Stimulated activated CD4-positive, alpha-beta T cell treated with anti-CD3 and anti-CD28 coated beads, Interleukin-1b, Interleukin-23, amount 100 ng/mL, for 24 hours (primary cell): ENCODE measurements at regions not wholly inside any gene's neighbourhood (a gene's known extent, or its start where the extent isn't known, plus 50 kb on each side); places are given as distances from the start of the nearest gene placed in this dataset.

Experiments
- DNase-seq, 4 experiments: peaks; one replicate each; pipeline ENCODE4 v3.0.0-alpha.2; 2020; ENCODE audit warnings: low read depth in 4 of 4, low spot score in 1 of 4

DNA sequence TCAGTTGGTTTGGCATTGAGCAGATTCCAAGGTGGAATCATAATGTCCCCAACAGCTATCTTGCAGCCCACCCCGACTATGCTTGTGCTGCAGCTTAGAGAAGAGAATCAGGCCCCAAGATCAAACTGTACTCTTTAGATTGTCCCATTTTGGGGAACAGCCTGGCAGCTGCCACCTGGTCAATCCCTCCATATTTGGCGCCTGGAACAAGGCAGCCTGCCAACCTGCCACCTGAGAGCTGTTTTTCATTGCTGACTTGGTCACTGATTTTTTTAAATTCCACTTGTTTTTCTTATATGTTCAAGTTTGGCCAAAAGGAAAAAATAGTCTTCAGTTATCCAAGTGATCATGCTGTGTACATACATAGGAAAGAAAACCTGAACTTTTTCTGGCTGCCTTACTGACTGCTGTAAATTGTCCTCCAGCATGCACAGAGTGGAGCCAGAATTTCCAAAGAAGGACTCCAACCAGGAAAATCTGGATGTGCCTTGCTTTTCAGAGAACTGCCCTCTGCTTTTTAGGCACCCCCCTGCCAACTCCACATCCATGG lies 504.2 kb downstream of the ENC1 start:
- DNase-seq, result no peak

- no peak for DNase-seq
Observed at GRCh38 chr5:74135033-74135432, 505.5 kb downstream of the ENC1 start.

DNA sequence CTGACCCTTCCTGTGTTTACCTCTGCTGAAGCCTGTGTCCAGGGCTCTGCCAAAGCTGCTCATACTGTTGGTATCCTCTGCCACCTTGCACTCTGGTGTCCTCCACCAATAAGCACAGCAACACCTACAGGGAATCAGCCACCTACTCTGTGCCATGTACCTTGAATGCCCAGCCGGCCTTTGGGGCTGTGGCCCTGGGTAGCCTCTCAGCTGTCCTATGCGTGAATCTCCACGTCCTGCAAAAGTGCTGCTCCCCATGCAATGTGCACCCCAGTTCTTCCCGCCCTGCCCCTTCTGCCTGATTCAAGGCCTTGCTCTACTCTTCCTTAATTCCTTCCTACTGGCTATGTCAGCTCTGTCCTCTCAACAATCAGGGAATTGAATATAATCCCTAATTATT lies 506.5 kb downstream of the ARHGEF28 start:
- DNase-seq, result no peak

- no peak for DNase-seq
Observed at GRCh38 chr5:74131250-74131649, 505.3 kb downstream of the ARHGEF28 start.

GRCh38 chr5:74130155-74130897 lies 504.3 kb downstream of the ARHGEF28 start:
- DNase-seq, result no peak

DNA sequence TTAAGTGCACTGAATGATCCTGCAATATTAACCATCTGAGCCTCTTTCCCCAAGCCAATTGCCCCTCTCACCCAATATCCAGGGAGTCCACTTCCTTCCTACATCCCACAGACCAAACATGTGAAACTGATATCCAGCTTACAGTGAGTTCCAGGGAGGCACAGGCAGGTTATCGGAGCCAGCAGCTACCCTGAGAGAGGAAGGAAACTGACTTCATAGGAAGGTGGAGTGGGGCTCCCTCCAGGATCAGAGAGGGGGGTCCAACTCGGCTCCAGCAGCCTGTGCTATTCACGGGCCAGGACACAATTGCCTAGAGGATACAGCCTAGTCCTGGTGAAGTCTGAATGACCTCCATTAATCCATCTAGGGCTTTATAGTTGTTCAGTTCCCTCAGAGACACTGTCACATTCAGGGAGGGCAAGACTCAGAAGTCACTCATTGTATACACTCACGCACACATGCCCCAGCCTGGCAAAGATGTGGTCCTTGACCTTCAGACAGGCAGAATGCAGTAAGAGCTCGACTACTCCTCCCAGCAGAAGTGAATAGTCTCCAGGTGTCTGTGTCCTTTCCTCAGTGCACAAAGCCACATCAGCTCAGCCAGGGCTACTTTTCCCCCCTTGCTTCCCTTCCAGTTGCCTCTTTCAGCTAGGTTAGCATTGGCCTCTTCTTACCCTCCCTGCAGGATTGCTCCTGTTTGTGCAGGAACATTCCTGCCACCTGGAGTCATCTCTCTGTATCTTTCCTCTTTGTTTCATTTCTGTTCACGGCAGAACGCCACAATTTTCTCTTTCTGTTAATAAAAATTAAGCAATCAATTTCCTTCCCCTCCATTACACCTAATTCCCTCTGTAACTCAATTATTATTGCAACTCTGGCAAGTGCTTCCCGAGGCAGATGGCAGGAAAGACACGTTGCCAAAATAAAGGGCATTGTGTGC lies 501.7 kb downstream of the ARHGEF28 start:
- no peak for DNase-seq

- DNase-seq, result no peak
Observed at GRCh38 chr5:74126294-74126693, 500.3 kb downstream of the ARHGEF28 start.

DNA sequence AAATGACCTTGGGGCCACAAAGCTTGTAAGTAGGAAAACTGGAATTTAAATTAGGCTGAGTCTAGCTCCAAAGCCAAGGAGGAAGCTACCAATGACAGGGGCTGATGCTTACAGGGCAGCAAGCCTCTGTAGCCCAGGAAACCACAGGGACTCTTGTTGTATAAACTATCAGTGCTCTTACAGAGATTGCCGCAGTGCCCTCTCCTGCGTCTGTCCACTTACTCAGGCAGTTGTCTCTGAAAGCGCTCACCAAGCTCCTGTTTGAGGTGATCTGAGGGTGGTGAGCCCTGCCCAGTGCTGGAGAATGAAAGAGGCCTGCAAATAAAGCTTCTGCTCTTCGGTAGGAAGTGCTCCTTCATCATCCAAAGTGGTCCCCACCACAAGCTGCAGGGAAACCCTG lies 498.8 kb downstream of the ARHGEF28 start:
- no peak for DNase-seq

DNA sequence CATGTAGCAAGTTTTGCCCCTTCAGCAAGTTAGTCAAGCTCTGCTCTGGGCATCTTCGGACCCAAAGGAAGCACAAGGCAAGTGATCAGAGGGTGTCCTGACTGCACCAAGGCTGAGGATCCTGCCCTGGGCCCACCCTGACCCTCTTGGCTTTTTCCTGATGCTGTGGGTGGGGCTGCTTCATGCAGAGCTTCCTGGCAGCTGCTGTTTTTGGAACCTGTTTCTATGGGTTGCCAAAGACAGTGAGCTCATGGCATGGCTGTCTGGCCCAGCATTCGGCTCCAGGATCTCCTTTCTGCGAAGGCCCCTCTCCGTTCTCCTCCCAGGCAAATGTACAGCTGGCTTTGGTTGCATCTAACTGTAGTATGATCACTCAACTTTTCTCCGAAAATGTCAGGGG lies 497.9 kb downstream of the ARHGEF28 start:
- no peak for DNase-seq

DNA sequence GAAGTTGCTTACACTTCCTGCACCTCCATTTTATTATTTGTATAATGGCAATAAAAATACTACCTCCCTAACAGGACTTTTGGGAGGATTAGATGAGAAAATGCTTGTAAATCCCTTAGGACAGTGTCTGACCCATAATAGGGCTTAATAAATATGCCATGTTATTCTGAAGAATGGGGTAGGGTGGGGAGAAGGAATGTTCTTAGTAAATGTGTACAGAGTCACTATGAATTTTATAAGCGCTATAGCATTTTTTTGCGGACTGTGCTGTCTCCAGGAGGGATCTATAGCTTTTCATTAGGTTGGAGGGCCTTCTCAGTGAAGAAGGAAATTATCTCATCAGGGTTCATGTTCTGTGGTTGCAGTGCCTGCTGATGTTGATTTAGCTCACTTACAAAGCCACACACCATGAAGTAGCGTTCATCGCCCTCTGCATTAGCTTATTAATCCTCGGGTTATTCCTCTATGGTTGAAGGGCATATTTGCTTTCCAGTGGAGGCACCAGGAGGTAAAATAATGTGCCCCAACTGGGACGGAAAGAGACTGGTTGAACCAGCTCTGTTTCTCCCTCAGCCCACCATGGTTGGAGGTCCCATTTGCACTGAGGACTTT lies 497.1 kb downstream of the ARHGEF28 start:
- no peak for DNase-seq

GRCh38 chr5:74122175-74122574 lies 496.2 kb downstream of the ARHGEF28 start:
- no peak for DNase-seq

DNA sequence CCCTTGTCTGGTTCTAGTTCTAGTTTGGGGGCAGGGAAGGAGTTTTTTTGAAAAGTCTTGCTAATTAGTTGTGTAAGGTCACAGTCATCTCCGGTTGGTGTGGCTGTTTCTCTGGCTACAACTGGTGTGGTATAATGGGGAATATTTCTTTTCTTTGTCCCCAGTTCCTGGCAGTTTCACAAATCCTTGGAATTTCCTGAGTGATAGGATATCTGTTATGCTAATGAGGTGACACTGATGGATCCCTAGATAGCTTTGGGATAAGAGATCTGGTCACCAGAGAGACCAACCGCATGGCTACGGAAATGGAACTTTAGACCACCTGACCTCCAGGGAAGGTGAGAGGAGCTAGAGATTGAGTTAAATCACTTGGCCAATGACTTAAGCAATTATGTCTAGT lies 494.6 kb downstream of the ARHGEF28 start:
- DNase-seq, result no peak

GRCh38 chr5:74118071-74118470 lies 492.1 kb downstream of the ARHGEF28 start:
- no peak for DNase-seq

GRCh38 chr5:74116984-74117383 lies 491.0 kb downstream of the ARHGEF28 start:
- no peak for DNase-seq

GRCh38 chr5:74116266-74116665 lies 490.3 kb downstream of the ARHGEF28 start:
- DNase-seq, result no peak

GRCh38 chr5:74113927-74114326 lies 487.9 kb downstream of the ARHGEF28 start:
- no peak for DNase-seq

GRCh38 chr5:74113196-74113540 lies 487.2 kb downstream of the ARHGEF28 start:
- no peak for DNase-seq

- no peak for DNase-seq
Observed at GRCh38 chr5:74112372-74113195, 486.6 kb downstream of the ARHGEF28 start.

GRCh38 chr5:74111764-74112163 lies 485.8 kb downstream of the ARHGEF28 start:
- no peak for DNase-seq

GRCh38 chr5:74109344-74109743 lies 483.3 kb downstream of the ARHGEF28 start:
- no peak for DNase-seq

- no peak for DNase-seq
Observed at GRCh38 chr5:74107899-74108298, 481.9 kb downstream of the ARHGEF28 start.
